ENCODE measurements at regions not wholly inside any gene's neighbourhood (a gene's known extent, or its start where the extent isn't known, plus 50 kb on each side); places are given as distances from the start of the nearest gene placed in this dataset.
"Not testable (repeated sequence)": the region's sequence is repeated elsewhere in the genome, so short reads cannot be mapped to it uniquely, and the experiment has no call there.

DNA sequence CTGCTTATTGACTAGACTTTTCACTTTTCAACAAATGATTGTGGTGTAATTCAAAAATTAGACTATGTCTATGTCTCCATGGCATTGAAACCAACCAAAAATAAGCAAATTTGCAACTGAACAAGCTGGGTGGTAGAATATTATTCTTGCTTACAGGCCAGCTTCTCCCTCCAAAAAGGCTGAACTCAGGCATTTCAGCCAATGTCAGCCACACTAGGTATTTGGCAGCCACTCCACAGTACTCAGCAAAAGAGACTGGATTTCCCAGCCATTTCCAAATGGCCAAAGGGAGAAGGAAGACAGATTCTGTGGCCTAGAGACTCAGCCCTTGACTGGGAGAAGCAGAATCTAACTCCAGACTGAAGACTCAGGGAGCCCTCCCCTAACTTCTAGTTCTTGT lies 121.8 kb upstream of the IRX5 start:
- no peak for FAIRE-seq

DNA sequence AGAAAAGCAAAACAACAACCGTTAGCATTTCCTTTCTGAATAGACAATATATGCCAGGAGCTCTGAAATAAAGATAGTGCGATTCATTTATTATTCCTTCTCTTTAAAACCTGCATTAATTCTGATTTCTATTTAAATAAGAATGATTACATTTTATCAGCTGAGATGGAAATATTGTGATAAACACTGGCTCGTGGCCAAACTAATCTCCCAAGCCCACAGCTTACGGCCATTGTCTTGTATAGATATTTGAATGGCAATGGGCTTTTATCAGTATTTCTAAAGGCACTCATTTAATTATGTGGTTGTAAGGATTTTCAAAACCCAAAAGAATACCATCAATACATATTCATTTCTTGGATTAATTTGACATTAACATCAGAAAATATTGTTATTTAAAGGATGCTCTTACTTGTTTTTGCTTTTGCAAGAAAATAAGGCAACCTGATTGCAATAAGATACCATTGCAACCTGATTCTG lies 123.7 kb upstream of the IRX5 start:
- FAIRE-seq: no peak

DNA sequence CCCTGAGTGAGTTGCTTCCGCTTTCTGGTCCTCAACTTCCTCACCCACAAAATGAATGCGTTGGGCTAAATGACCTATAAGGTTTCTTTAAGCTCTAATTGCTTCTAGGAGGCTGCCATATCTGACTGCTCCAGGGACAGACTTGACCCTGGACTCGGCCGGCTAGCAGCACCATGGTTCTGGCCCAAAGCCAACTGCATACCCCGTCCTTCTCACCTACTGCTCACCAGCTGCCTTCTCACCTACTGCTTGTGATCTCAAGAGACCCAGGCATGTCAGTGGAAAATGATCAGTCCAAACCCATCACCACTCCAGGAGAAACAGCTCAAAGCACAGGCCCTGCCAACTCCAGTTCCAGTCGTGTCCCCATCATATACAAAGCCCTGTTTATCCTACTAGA lies 124.3 kb upstream of the IRX5 start:
- FAIRE-seq: no peak

DNA sequence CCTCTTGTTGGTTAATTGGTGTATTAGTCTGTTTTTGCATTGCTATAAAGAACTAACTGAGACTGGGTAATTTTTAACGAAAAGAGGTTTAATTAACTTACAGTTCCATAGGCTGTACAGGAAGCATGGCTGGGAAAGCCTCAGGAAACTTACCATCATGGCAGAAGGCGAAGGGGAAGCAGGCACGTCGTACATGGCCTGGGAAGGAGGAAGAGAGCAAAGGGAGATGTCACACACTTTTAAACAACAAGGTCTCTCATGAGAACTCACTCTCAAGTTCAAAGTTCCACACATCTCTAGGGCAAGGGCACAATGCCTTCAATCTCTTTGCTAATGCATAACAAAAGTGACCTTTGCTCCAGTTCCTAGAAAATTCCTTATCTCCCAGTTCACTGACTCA lies 125.0 kb upstream of the IRX5 start:
- FAIRE-seq: no peak

DNA sequence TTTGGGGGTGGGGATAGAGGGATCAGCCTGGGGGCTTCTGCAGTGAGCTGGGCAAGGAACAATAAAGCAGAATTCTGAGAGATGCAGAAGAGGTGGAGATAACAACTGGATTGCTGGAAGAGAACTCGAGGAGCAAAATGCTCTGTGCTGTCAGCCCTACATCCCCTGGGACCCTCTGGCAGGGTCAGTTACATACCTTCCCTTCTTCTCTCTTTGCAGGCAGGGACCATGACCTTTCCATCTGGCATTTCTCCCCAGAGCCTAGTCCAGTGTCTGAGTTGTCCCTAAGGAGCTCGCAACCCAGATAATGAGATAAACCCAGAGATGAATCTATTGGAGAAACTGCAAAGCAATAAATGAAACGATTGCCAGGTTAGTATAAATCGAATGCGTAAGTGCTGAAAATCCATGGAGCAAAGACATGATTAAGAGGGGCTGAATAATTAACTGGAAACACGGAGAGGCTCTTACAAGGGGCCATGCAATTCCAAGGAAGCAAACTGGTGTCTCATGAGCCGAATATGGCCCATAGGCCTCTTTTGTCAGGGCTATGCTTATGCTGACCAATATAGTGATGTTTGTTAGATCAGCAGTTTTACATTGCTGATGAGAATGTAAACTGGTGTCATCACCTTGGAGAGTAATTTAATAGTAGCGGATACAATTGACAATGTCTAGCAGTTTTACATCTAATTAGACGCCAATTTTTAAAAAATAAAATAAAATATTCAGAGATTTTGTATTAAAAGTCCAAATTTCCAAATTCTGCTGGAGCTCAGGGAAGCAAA lies 129.4 kb upstream of the IRX5 start:
- FAIRE-seq: no peak

DNA sequence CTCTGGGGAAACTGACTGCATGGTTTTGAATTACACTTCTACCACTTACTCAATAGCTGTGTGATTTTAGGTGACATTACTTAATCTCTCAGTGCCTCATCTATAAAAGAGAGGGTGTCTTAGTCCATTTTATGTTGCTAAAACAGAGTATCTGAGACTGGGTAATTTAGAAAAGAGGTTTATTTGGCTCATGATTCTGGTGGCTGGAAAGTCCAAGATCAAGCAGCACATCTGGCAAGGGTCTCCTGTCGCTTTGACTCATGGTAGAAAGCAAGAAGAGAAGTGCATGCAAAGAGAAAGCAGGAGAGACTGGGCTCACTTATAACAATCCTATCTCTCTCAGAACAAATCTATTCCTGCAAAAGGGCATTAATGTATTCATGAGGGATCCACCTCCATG lies 132.4 kb upstream of the IRX5 start:
- FAIRE-seq: no peak

DNA sequence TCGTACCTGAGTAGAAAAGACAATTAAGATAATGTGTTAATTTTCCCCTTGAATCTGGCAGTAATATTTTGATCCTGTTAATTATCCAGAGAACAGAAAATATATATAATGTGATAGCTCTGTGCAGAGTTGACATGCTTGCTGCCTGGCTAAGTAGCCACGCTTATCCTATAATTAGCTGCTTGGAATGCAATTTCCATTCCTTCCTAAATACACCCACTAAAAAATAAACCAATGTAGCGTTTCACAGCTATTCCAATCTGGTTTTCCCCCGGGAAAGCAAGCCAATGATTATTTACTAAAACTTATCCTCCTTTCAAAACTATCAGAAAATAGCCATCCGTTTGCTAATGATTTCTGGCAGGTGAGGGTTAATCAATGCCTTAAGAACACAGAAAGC lies 134.5 kb upstream of the IRX5 start:
- FAIRE-seq: no peak

DNA sequence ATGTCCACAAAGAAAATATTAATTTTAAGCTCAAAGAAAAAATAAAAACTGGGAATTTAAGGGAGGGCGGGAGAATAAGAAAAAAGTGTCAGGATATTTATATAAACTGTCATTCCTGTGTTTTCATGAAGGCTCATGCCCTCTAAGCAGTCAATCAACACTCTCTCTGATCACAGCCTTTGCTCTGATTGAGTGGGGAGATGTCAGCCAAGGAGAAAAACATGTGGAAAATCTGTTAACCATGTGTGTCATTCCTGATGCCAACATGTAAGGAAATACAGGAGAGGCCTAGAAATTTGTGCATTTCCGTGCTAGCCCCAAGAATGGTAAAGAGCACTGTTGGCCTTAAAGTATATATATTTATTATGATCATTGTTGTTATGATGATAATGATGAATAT lies 137.9 kb upstream of the IRX5 start:
- no peak for FAIRE-seq

DNA sequence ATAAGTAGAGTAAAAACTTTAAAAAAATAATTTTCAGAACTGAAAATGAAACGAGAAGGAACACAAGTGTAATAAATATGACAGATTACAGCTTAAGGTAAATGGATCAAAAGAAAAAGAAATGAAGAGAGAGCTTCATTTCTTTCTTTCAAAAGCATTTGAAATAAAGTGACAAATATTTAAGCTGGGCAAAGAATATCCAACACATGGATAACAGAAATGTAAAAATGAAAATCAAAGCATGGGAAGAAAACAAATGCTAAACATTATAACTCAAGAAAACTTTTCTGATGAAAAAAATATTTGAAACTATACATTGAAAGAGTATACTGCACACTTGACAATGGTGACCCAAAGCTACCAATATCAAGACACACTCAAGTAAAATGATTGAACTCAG lies 143.6 kb upstream of the IRX5 start:
- no peak for FAIRE-seq

DNA sequence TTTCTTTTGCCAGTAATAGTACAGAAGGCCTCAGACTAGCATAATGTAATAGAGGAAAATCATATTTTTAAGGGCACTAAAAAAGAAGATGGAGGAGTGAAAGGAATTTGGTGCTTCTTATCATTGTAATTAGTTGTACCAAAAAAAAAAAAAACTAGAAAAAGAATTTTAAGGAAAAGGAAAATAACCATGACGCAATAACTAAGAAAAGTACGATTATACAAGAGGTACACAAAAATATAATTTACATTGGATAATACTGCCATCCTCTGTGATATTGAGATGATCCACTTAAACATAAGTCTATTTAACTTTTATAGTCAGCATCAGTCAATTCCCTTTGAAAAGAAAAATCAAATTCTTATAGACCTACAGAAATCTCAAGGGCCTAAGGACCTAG lies 146.7 kb upstream of the IRX5 start:
- no peak for FAIRE-seq

DNA sequence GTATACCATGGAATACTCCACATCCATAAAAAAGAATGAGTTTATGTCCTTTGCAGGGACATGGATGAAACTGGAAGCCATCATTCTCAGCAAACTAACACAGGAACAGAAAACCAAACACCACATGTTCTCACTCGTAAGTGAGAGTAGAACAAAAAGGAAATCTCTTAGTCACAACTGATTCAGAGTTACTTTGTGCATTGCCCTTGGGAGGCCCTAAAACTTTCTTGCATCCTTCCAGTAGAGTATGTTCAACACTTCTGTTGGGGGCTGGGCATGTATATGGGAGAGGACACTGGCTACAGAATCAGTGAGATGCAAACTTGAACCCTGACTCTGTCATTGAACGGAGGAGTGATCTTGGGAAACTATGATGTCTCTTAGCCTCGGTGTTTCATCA lies 147.4 kb upstream of the IRX5 start:
- no peak for FAIRE-seq

DNA sequence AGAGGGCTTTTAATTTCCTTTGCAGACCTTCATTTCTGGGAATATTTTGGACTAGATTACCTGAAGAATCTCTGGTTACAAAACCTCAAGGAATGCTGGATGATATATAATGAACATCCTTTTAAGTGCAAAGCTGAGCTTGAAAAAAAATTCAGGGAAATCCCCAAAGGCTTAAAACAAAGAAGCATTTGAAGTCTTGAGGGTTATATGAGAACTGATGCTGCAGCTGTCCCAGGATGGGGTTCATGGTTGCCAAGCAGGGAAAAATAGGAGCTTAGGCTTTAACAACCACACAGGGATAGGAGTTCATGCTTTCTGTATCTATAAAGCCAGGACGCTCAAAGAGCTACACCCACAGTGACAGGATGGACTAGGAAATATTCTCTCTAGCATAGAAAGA lies 150.4 kb upstream of the IRX5 start:
- no peak for FAIRE-seq

DNA sequence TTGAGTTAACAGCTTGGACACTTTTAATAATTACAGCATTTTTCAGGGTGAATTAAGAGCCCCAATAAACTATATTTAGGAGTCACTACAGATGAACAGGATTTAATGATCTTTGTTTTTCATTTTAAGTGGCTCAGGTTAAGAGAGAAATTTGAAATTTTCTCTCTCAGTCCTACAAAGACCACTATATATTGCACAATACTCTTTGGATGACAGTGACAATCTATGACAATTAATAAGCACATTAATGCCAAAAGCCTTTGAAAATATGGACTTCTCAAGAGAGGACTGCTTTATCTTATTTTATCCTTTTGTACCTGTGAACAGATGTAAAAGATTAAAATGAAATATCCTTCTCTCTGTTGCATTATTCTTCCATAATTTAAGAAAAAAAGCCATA lies 151.1 kb upstream of the IRX5 start:
- no peak for FAIRE-seq

DNA sequence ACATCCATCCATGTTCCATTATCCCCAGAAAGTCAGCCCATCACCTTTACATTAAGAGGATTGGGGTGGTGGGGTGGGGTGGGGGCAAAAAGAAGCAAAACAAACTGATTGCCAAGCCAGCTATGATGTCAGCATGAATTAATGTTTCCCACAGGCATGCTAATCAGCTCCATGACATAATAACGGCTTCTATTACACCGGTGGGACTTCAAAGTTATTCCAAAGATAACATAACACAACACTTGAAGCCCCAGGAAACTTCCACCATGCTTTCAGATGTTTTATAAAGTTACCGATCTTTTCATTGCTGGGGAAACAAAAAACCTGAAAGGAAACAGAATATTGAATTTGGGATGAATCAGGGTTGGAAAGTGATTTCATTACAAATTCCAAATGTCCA lies 155.9 kb upstream of the IRX5 start:
- no peak for FAIRE-seq

DNA sequence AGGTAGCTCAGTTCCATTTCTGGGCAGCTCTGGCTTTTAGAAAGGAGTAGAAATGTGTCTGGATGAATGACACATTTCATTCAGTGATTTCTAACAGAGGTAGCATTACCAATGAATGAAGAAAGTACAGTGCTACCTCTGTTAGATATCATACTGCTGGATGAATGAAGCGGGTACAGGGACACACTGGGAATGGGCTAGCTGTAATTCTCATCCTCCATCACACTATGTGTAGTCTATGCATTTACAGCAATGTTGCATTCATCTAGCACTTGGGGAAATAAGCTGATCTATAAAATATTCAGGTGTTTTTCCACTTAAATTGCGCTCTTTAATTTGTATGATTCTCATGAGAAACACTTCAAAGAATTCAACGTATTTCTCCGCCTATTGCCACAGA lies 158.3 kb upstream of the IRX5 start:
- FAIRE-seq: no peak

DNA sequence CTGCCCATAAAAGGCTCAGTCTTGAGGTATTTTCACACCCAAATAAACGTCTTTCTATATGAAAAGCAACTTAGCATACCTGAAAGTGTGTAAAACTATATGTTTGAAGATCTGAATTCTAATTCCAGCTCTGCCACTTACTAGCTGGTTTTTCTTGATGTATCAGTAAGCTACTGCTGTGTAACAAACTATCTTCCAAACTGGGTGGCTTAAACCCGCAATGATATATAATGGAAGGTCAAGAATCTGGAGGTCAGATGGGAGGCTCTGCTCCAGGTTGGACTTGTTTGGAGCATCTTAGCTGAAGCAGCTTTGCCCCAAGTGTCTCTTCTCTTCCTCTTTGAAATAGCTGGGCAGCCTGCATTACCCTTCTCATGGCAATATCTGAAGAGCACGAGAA lies 164.3 kb upstream of the IRX5 start:
- FAIRE-seq: no peak

DNA sequence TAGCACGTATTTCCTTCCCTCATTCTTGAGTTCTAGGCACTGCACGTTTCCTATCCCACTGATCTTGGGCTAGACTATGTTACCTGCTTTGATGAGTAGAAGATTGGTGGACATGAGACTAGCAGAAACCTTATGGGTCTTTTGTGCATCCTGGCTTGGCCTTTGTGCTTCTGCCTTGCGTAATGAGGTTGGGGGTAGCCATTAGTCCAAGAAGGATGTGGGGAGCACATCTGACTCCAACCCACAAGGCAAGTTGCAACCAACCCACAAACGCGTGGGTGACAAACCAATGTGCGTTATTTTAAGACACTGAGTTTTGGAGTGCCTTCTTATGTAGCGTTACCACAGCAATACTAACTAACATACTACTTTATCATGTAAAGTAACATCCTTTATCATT lies 180.4 kb upstream of the IRX5 start:
- FAIRE-seq: no peak

DNA sequence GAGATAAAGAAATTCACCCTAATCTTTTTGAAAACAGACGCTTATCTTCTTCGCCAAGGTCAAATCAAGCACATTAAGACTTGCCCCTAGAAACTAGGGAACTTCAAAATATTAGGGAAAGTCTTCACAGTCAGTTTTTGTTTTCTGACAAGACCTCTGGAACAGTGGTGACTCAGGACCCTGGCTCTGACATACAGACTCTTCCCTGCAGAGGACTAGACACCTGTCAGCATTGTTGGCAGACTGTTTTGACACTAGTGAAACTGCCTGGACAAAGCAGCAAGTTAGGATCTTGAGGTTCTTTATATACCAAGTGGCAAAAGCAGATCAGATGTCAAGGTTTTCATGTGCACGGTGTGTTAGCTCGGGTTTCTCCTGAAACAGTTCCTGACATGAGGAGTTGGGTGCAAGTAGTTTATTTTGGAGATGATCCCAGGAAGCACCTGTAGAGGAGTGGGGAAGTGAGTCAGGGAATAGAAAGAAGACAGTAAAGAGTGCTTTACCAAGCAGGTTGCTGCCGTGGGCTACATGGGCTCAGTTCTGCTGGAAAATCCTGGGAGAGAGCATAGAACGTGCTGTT lies 182.0 kb upstream of the IRX5 start:
- no peak for FAIRE-seq

DNA sequence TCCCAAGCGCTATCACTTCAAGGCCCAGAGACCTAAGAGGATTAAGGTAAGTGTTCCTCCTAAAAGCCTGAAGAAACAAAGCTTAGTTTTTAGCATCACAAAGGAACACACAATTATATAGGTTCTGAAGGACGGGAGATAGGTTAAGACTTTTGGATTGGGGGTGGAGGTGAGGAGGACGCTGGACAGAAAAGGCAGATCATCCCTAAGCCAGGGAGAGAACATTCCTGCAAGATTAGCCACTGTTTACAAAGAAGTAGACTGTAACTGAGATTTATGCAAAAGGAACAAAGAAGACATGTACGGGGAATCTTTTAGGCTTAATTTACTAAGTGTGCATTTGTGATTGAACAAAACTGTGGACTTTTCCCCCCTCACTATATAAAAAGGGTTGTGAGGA lies 184.1 kb upstream of the IRX5 start:
- no peak for FAIRE-seq

DNA sequence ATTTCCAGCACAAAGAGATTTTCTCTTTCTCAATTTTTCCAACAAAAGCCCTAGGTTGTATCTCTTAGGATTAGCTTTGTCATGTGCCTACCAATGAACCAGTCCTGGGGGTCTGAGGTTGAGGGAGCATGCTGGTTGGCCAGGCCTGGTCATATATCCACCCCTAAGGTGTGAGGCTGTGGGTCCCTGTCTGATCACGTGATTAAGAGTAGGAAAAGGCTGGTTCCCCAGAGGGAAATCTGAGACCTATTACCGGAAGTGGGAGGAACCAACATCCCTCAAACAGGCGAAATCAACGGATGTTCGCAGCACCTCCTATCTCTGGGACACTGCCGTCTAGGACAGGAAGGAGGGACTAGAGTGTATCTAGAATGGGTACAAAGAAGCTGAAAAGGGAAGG lies 185.7 kb upstream of the IRX5 start:
- FAIRE-seq: no peak

DNA sequence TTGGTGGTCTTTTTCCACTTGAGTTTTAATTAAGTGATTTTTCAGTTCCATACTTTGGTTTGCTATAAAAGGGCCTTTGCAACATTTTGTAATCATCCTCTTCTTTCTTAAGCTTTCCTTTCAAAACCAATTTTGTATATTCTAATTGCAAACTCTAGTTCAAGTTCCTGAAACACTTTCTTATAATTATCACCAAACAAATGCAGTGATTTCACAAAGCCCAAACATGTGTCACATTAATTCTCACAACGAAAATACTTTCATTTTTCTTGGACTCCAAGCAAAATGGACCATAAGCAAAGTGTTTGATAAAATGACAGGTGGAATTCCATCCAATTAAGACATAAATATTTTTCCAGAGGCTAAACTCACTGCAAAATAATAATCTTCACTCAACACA lies 188.2 kb upstream of the IRX5 start:
- no peak for FAIRE-seq

DNA sequence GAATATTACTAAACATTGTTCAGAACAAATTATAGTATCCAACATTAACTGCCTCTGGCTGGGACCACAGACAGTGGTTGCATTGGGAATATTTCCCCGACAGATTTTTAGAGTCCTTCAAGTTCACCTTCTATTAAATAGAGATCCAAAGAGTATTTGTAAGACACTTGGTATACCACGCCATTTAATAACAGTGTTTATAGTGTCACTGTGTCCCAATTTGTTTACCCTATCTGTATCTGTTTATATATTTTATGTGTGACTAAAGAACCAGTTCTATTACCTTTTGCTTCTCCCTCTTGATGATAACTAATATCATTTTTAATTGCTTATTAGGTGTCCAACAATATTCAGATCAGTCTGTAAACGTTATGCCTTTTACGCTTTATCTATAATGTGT lies 191.3 kb upstream of the IRX5 start:
- no peak for FAIRE-seq

DNA sequence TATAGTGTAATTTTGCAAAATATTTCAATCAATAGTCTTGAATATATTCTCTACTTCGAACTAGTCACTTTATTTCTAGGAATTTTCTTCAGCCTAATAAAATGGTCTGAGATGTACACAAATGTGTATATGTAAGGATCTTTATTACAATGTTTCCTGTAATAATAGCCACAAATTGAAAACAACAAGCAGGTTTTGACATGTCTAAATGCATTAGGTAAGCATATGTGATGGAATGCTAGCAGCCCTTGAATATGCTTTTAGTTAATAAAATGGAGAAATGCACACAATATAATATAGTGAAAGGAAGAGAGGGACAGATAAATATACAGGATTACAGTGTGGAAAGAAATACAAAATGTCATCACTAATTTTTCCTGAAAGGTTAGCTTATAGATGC lies 196.5 kb upstream of the IRX5 start:
- FAIRE-seq: no peak

DNA sequence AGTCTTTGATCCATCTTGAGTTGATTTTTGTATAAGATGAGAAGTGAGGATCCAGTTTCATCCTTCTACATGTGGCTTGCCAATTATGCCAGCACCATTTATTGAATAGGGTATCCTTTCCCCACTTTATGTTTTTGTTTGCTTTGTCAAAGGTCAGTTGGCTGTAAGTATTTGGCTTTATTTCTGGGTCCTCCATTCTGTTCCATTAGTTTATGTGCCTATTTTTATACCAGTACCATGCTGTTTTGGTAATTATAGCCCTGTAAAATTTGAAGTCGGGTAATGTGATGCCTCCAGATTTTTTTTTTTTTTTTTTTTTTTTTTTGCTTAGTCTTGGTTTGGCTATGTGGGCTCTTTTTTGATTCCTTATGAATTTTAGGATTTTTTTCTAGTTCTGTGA lies 203.0 kb upstream of the IRX5 start:
- FAIRE-seq: not testable (repeated sequence)

DNA sequence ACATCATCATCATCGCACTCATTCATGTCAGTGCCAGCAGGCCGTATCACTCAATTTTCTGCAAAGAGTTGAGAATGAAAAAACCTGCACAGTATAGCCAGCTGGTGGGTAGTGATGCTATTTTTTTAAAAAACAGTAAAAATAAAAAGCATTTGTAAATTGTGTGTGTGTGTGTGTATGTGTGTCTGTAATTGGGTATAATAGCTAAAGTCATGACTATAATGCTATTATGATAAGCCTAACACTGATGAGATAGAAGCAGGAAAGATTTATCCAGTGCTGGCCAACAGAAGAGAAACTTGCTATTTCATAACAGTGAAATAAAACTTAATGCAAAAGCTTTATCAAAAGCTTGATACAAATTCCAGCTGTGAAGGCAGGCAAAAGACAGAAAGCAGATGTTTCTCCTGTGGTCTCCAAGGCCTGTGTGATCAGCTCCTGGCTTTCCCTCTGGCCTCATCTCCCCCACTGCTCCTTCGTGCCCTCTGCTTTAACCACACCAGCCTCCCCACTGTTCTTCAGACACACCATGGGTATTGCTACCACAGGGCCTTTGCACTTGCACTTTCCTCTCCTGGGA lies 206.2 kb upstream of the IRX5 start:
- FAIRE-seq: no peak
